BJ (cell line): ENCODE measurements at regions not wholly inside any gene's neighbourhood (a gene's known extent, or its start where the extent isn't known, plus 50 kb on each side); places are given as distances from the start of the nearest gene placed in this dataset.

ENCODE experiments used
- CTCF ChIA-PET: fragments of 350-600 bp; formaldehyde crosslinking; extraction: SDS; loops from one replicate; lab custom pipeline; 2021; ENCODE audit warnings: antibody characterized with exemption, inconsistent platforms; lab: Yijun Ruan, JAX
- POLR2A ChIA-PET: fragments of 300-600 bp; sonication (Branson Sonifier 250); formaldehyde crosslinking; extraction: SDS; loops from one replicate; lab custom pipeline; 2021; ENCODE audit warnings: antibody characterized with exemption; lab: Charles Lee
- DNase-seq: peaks from one replicate; pipeline ENCODE4 v3.0.0-alpha.2; 2011; ENCODE audit warnings: low read depth
- H3K27me3 ChIP-seq: 2 replicates; pipeline ENCODE4 v1.6.0; 2011; ENCODE audit warnings: low read length; ENCODE audit not compliant: control insufficient read depth, insufficient read depth
- H3K36me3 ChIP-seq: 2 replicates; pipeline ENCODE4 v1.5.1; 2011; ENCODE audit warnings: low read length; ENCODE audit not compliant: control insufficient read depth, insufficient read depth
- H3K4me3 ChIP-seq: 2 replicates; pipeline ENCODE4 v1.5.1; 2011; ENCODE audit warnings: low read depth, mild to moderate bottlenecking, control low read depth, low read length
- CTCF ChIP-seq: IDR thresholded peaks from 2 replicates; pipeline ENCODE4 v1.5.1; 2011; ENCODE audit warnings: low read depth, mild to moderate bottlenecking, control low read depth, inconsistent platforms, low read length, moderate library complexity; ENCODE audit not compliant: insufficient read depth

GRCh38 chr5:99088309-99088708 lies 159.5 kb upstream of the CHD1 start:
- TF ChIP-seq CTCF, result no peak
- ChIA-PET POLR2A (no interaction called here), CTCF (interaction anchor here (0.9 kb wide), 1 partner anchor 11 kb away, joined by 3 read pairs; no protein-coding TSS in a partner anchor)

DNA sequence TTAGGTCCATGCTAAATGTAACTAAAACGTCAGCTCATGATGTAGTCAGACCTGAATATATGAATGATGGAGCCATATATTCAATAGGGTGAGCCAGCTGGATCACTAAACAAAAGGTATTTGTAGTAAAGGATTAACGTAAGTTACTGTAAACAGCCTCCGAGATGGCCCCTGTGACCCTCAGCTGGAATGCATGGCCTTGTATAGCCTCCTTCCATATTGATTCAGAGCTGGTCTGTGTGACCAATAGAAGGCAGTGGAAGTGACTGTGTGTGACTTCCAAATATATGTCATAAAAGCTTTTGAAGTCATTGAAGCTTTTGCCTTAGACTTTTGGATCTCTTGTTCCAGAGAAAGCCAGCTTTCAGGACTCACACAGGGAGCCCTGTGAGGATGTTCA lies 154.4 kb upstream of the CHD1 start:
- H3K4me3 ChIP-seq, result no peak overlapping the region
- CTCF ChIA-PET, result no interaction called here
- no peak for DNase-seq
- POLR2A ChIA-PET, result no interaction called here
- TF ChIP-seq CTCF, result no peak
- no peaks in the 10 kb centered on the region for H3K27me3 ChIP-seq
- no peaks in the 10 kb centered on the region for H3K36me3 ChIP-seq

More at GRCh38 chr5:99088309-99088708, 159.5 kb upstream of the CHD1 start:
- no peak for DNase-seq
- H3K27me3 ChIP-seq, result no peaks in the 10 kb centered on the region
- no peak overlapping the region for H3K4me3 ChIP-seq
- no peaks in the 10 kb centered on the region for H3K36me3 ChIP-seq

DNA sequence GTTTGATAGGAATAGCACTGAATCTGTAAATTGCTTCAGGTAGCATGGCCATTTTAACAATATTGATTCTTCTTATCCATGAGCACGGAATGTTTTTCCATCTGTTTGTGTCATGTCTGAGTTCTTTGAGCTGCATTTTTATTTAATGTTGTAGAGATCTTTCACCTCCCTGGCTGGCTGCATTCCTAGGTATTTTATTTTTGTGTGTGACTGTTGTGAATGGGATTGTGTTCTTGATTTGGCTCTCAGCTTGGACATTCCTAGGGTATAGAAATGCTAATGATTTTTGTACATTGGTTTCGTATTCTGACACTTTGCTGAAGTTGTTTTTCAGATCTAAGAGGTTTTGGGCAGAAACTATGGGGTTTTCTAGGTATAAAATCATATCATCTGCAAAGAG lies 152.9 kb upstream of the CHD1 start:
- Histone ChIP-seq H3K27me3 (no peaks in the 10 kb centered on the region), H3K4me3 (no peak overlapping the region), H3K36me3 (no peaks in the 10 kb centered on the region)
- no peak for TF ChIP-seq CTCF
- ChIA-PET POLR2A (no interaction called here), CTCF (interaction anchor here (1.1 kb wide), 1 partner anchor 21 kb away, joined by 3 read pairs; no protein-coding TSS in a partner anchor)
- no peak for DNase-seq

- ChIA-PET POLR2A (no interaction called here), CTCF (interaction anchor here (0.8 kb wide), 1 partner anchor 11 kb away, joined by 3 read pairs; no protein-coding TSS in a partner anchor)
- Histone ChIP-seq H3K36me3 (no peaks in the 10 kb centered on the region), H3K27me3 (no peaks in the 10 kb centered on the region), H3K4me3 (no peak overlapping the region)
- no peak for TF ChIP-seq CTCF
- no peak for DNase-seq
These were observed 148.2 kb upstream of the CHD1 start for GRCh38 chr5:99076723-99077640.

DNA sequence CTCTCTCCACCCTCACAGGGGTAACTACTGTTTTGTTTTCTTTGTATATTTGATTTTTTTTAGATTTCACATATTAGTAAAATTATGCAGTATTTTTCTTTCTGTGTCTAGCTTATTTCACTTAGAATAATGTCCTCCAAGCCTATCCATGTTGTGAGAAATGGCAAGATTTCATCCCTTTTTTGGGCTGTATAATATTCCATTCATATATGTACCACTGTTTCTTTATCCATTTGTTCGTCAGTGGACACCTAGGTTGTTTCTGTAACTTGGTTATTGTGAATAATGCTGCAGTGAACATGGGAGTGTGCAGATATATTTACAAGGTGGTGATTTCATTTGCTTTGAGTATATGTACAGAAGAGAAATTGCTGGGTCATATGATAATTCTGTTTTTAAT lies 144.0 kb upstream of the CHD1 start:
- H3K27me3 ChIP-seq, result no peaks in the 10 kb centered on the region
- H3K4me3 ChIP-seq, result no peak overlapping the region
- TF ChIP-seq CTCF, result no peak
- CTCF ChIA-PET, result no interaction called here
- no peaks in the 10 kb centered on the region for H3K36me3 ChIP-seq
- POLR2A ChIA-PET, result no interaction called here
- DNase-seq, result no peak
